OCI-LY7 (cell line): ENCODE measurements at regions not wholly inside any gene's neighbourhood (a gene's known extent, or its start where the extent isn't known, plus 50 kb on each side); places are given as distances from the start of the nearest gene placed in this dataset.

Experiments
- BruUV-seq: library from RNA; stranded (reverse); fragments of 400-500 nt; replicated peaks from 2 replicates; lab custom pipeline; 2021; lab: Mats Ljungman, UMichigan
- CTCF ChIA-PET: fragments of 300-600 bp; sonication (Branson Sonifier 250); formaldehyde crosslinking; loops from one replicate; lab custom pipeline; 2022; ENCODE audit warnings: antibody characterized with exemption; ENCODE audit not compliant: unreplicated experiment; lab: Charles Lee
- POLR2A ChIA-PET: fragments of 300-600 bp; sonication (Branson Sonifier 250); formaldehyde crosslinking; loops from one replicate; lab custom pipeline; 2022; ENCODE audit warnings: antibody characterized with exemption; lab: Charles Lee
- DNase-seq: peaks from one replicate; pipeline ENCODE4 v3.0.0-alpha.2; 2015; ENCODE audit warnings: low spot score
- H2AFZ ChIP-seq: fragments of 200-600 bp; sonication (generic), shearing (Covaris generic); 2 replicates; pipeline ENCODE4 v1.6.1; 2014; ENCODE audit warnings: mild to moderate bottlenecking, antibody characterized with exemption, low read length, moderate library complexity
- H3K27ac ChIP-seq: fragments of 200-600 bp; sonication (generic); 2 replicates; pipeline ENCODE4 v1.5.1; 2014; ENCODE audit warnings: mixed run types, low read depth, mild to moderate bottlenecking, moderate library complexity, low read length, inconsistent platforms; ENCODE audit not compliant: poor library complexity, severe bottlenecking
- H3K36me3 ChIP-seq: fragments of 200-600 bp; sonication (generic); 2 replicates; pipeline ENCODE4 v1.6.1; 2014; ENCODE audit warnings: mild to moderate bottlenecking, antibody characterized with exemption, low read length, moderate library complexity, mixed read lengths; ENCODE audit not compliant: insufficient read depth
- H3K4me1 ChIP-seq: fragments of 200-600 bp; sonication (generic); 2 replicates; pipeline ENCODE4 v1.5.1; 2014; ENCODE audit warnings: mild to moderate bottlenecking, low read length; ENCODE audit not compliant: insufficient read depth, poor library complexity, severe bottlenecking
- H3K4me2 ChIP-seq: fragments of 200-600 bp; sonication (generic); 2 replicates; pipeline ENCODE4 v1.6.1; 2014; ENCODE audit warnings: mild to moderate bottlenecking, low read length
- H3K4me3 ChIP-seq: fragments of 200-600 bp; sonication (generic); 2 replicates; pipeline ENCODE4 v1.5.1; 2014; ENCODE audit warnings: mild to moderate bottlenecking, low read depth, low read length; ENCODE audit not compliant: poor library complexity, severe bottlenecking
- H3K79me2 ChIP-seq: fragments of 200-600 bp; sonication (generic); 2 replicates; pipeline ENCODE4 v1.6.1; 2016; ENCODE audit warnings: low read depth, mild to moderate bottlenecking, low read length, moderate library complexity, mixed read lengths; ENCODE audit not compliant: insufficient read depth
- H3K9me2 ChIP-seq: fragments of 200-600 bp; sonication (generic); 2 replicates; pipeline ENCODE4 v1.6.1; 2016; ENCODE audit warnings: mild to moderate bottlenecking, low read length, mixed read lengths; ENCODE audit not compliant: insufficient read depth
- H3K9me3 ChIP-seq: fragments of 200-600 bp; sonication (generic); 2 replicates; pipeline ENCODE4 v1.6.1; 2014; ENCODE audit warnings: mild to moderate bottlenecking, mixed run types, low read length, mixed read lengths
- H4K20me1 ChIP-seq: fragments of 200-600 bp; sonication (generic); 2 replicates; pipeline ENCODE4 v1.6.1; 2014; ENCODE audit warnings: mild to moderate bottlenecking, antibody characterized with exemption, low read length, moderate library complexity, mixed read lengths; ENCODE audit not compliant: insufficient read depth
- EZH2phosphoT487 ChIP-seq: fragments of 200-600 bp; sonication (generic); IDR thresholded peaks from 2 replicates; pipeline ENCODE4 v1.6.1; 2018; ENCODE audit warnings: low read depth, borderline replicate concordance, mild to moderate bottlenecking, mixed run types, antibody characterized with exemption, low read length, moderate library complexity, mixed read lengths
- intact Hi-C: fragments of 100-400 bp; cut with micrococcal nuclease; formaldehyde crosslinking; loops from one replicate; pipeline ENCODE4 v1.10.0; 2022; ENCODE audit not compliant: unreplicated experiment
- TF ChIP-seq, protein P1 (sequence below): fragments of 200-600 bp; sonication (generic); conservative IDR thresholded peaks from 2 replicates; pipeline ENCODE4 v1.5.1; 2014; ENCODE audit warnings: mild to moderate bottlenecking, antibody characterized with exemption, low read length, moderate library complexity, mixed read lengths

- H3K9me2 ChIP-seq, result no peaks in the 10 kb centered on the region
- no peak overlapping the region for H3K4me2 ChIP-seq
- no peaks in the 10 kb centered on the region for H3K79me2 ChIP-seq
- ChIA-PET CTCF (no interaction called here), POLR2A (no interaction called here)
- H3K36me3 ChIP-seq, result no peaks in the 10 kb centered on the region
- no peak overlapping the region for H3K27ac ChIP-seq
- DNase-seq, result no peak
- BruUV-seq, result no TSS peak
- H2AFZ ChIP-seq, result no peak overlapping the region
- H3K4me1 ChIP-seq, result no peaks in the 10 kb centered on the region
- peaks cover 19% of the 10 kb centered on the region; the same call in 1 of the 2 replicates for H3K9me3 ChIP-seq
- intact Hi-C loops, result no loop called here
- no peak for TF ChIP-seq EZH2phosphoT487
- TF ChIP-seq, protein P1, sequence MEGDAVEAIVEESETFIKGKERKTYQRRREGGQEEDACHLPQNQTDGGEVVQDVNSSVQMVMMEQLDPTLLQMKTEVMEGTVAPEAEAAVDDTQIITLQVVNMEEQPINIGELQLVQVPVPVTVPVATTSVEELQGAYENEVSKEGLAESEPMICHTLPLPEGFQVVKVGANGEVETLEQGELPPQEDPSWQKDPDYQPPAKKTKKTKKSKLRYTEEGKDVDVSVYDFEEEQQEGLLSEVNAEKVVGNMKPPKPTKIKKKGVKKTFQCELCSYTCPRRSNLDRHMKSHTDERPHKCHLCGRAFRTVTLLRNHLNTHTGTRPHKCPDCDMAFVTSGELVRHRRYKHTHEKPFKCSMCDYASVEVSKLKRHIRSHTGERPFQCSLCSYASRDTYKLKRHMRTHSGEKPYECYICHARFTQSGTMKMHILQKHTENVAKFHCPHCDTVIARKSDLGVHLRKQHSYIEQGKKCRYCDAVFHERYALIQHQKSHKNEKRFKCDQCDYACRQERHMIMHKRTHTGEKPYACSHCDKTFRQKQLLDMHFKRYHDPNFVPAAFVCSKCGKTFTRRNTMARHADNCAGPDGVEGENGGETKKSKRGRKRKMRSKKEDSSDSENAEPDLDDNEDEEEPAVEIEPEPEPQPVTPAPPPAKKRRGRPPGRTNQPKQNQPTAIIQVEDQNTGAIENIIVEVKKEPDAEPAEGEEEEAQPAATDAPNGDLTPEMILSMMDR, result no peak
- no peak overlapping the region for H3K4me3 ChIP-seq
- H4K20me1 ChIP-seq, result no peaks in the 10 kb centered on the region
These were observed 210.1 kb downstream of the CDH9 start for GRCh38 chr5:26828294-26828693.

DNA sequence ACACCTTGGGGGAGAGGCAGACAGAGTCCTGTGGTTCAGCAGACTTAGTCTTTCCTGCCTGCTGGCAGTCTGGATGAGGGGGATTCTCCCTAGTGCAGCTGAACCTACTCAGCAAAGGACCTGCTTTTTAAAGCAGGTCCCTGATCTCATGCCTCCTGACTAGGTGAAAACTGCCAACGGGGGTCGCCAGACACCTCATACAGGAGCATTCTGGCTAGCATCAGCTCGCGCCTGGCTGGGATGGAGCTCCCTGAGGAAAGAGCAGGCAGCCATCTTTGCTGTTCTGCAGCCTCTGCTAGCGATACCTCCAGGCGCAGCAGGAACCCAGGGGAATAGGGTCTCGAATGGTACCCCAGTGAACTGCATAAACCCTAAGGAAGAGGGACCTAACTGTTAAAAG, 225.2 kb downstream of the CDH9 start:
- no peak overlapping the region for H2AFZ ChIP-seq
- DNase-seq, result no peak
- H3K4me1 ChIP-seq, result no peaks in the 10 kb centered on the region
- no TSS peak for BruUV-seq
- ChIA-PET CTCF (interaction anchor here (0.5 kb wide), 1 partner anchor 924 kb away, joined by 3 read pairs; no protein-coding TSS in a partner anchor), POLR2A (no interaction called here)
- H3K9me3 ChIP-seq, result no peaks in the 10 kb centered on the region
- no peaks in the 10 kb centered on the region for H4K20me1 ChIP-seq
- intact Hi-C loops, result no loop called here
- no peak overlapping the region for H3K4me2 ChIP-seq
- H3K36me3 ChIP-seq, result no peaks in the 10 kb centered on the region
- H3K79me2 ChIP-seq, result no peaks in the 10 kb centered on the region
- H3K4me3 ChIP-seq, result no peak overlapping the region
- no peak overlapping the region for H3K27ac ChIP-seq
- no peak for TF ChIP-seq EZH2phosphoT487
- TF ChIP-seq, protein P1, result no peak
- H3K9me2 ChIP-seq, result no peaks in the 10 kb centered on the region

GRCh38 chr5:26812714-26813113, 225.7 kb downstream of the CDH9 start:
- ChIA-PET POLR2A (no interaction called here), CTCF (no interaction called here)
- H3K79me2 ChIP-seq, result no peaks in the 10 kb centered on the region
- no peak overlapping the region for H3K4me3 ChIP-seq
- H3K27ac ChIP-seq, result no peak overlapping the region
- no peaks in the 10 kb centered on the region for H3K9me3 ChIP-seq
- no peaks in the 10 kb centered on the region for H3K9me2 ChIP-seq
- H3K4me1 ChIP-seq, result no peaks in the 10 kb centered on the region
- TF ChIP-seq EZH2phosphoT487, result no peak
- TF ChIP-seq, protein P1, result no peak
- no TSS peak for BruUV-seq
- no peak overlapping the region for H2AFZ ChIP-seq
- no peaks in the 10 kb centered on the region for H3K36me3 ChIP-seq
- DNase-seq, result no peak
- H4K20me1 ChIP-seq, result no peaks in the 10 kb centered on the region
- intact Hi-C loops, result no loop called here
- no peak overlapping the region for H3K4me2 ChIP-seq
